OCI-LY7 (cell line): ENCODE measurements at regions not wholly inside any gene's neighbourhood (a gene's known extent, or its start where the extent isn't known, plus 50 kb on each side); places are given as distances from the start of the nearest gene placed in this dataset.

Experiments
- EZH2phosphoT487 ChIP-seq: fragments of 200-600 bp; sonication (generic); IDR thresholded peaks from 2 replicates; pipeline ENCODE4 v1.6.1; 2018; ENCODE audit warnings: low read depth, borderline replicate concordance, mild to moderate bottlenecking, mixed run types, antibody characterized with exemption, low read length, moderate library complexity, mixed read lengths
- TF ChIP-seq, protein P1 (sequence below): fragments of 200-600 bp; sonication (generic); conservative IDR thresholded peaks from 2 replicates; pipeline ENCODE4 v1.5.1; 2014; ENCODE audit warnings: mild to moderate bottlenecking, antibody characterized with exemption, low read length, moderate library complexity, mixed read lengths

DNA sequence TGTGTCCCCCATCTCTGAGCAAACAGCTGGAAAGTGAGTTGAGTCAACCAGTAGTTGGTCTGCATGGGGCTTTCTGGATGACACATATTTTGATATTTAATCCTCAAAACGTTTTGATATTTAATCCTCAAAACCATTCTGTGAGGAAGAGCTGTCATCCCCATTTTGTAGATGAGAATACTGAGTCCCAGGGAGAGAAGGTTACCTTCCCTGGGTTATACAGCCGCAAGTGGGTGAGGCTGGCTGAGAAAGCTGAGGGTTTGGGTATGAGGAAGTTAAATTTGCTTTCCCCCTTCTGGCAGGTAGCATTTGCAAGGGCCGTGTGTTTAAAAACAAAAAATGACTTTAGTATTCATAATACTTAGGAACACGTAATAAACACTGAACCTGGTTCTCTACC, 447.2 kb downstream of the XYLT1 start:
- TF ChIP-seq, protein P1, sequence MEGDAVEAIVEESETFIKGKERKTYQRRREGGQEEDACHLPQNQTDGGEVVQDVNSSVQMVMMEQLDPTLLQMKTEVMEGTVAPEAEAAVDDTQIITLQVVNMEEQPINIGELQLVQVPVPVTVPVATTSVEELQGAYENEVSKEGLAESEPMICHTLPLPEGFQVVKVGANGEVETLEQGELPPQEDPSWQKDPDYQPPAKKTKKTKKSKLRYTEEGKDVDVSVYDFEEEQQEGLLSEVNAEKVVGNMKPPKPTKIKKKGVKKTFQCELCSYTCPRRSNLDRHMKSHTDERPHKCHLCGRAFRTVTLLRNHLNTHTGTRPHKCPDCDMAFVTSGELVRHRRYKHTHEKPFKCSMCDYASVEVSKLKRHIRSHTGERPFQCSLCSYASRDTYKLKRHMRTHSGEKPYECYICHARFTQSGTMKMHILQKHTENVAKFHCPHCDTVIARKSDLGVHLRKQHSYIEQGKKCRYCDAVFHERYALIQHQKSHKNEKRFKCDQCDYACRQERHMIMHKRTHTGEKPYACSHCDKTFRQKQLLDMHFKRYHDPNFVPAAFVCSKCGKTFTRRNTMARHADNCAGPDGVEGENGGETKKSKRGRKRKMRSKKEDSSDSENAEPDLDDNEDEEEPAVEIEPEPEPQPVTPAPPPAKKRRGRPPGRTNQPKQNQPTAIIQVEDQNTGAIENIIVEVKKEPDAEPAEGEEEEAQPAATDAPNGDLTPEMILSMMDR, result no peak
- no peak for TF ChIP-seq EZH2phosphoT487
